Panc1 (cell line): ENCODE measurements at regions not wholly inside any gene's neighbourhood (a gene's known extent, or its start where the extent isn't known, plus 50 kb on each side); places are given as distances from the start of the nearest gene placed in this dataset.

Source experiments
- ATAC-seq: fragments of 200-7000 bp; cut with Tn5 transposase; 2 replicates; pipeline ENCODE4 v1.9.1; 2020; ENCODE audit warnings: mild to moderate bottlenecking, moderate library complexity
- BruUV-seq: library from RNA; stranded (reverse); fragments of 400-500 nt; replicated peaks from 2 replicates; lab custom pipeline; 2021; lab: Mats Ljungman, UMichigan
- CTCF ChIA-PET: fragments of 300-600 bp; sonication (Branson Sonifier 250); formaldehyde crosslinking; loops from one replicate; lab custom pipeline; 2022; ENCODE audit warnings: antibody characterized with exemption; lab: Charles Lee
- POLR2A ChIA-PET: fragments of 300-600 bp; sonication (Branson Sonifier 250); formaldehyde crosslinking; loops from one replicate; lab custom pipeline; 2022; ENCODE audit warnings: antibody characterized with exemption; lab: Charles Lee
- DNase-seq: peaks from one replicate; pipeline ENCODE4 v3.0.0-alpha.2; 2010; ENCODE audit warnings: low read depth, low spot score
- H3K27ac ChIP-seq: 2 replicates; pipeline ENCODE4 v1.5.1; 2011; ENCODE audit warnings: mild to moderate bottlenecking, low read length, inconsistent platforms
- H3K27me3 ChIP-seq: fragments of 200-500 bp; sonication (Bioruptor generic); 2 replicates; pipeline ENCODE4 v1.6.0; 2014; ENCODE audit warnings: low read length, inconsistent platforms; ENCODE audit not compliant: control insufficient read depth, insufficient read depth
- H3K36me3 ChIP-seq: fragments of 200-500 bp; sonication (Bioruptor generic); 2 replicates; pipeline ENCODE4 v1.5.1; 2014; ENCODE audit warnings: inconsistent platforms, mild to moderate bottlenecking, low read length, moderate library complexity; ENCODE audit not compliant: control insufficient read depth, insufficient read depth
- H3K4me1 ChIP-seq: 2 replicates; pipeline ENCODE4 v1.5.1; 2011; ENCODE audit warnings: inconsistent platforms, mild to moderate bottlenecking, low read length, moderate library complexity; ENCODE audit not compliant: control insufficient read depth, insufficient read depth
- H3K4me3 ChIP-seq, 2 experiments: 2 replicates each; pipeline ENCODE4 v1.5.1; 2011 to 2012; ENCODE audit warnings: low read depth in 2 of 2, low read length in 2 of 2, mild to moderate bottlenecking in 2 of 2, inconsistent platforms in 1 of 2, moderate library complexity in 1 of 2
- H3K9me3 ChIP-seq: fragments of 200-500 bp; sonication (Bioruptor generic); 2 replicates; pipeline ENCODE4 v1.5.1; 2014; ENCODE audit warnings: low read depth, mild to moderate bottlenecking, inconsistent platforms, low read length, moderate library complexity; ENCODE audit not compliant: control insufficient read depth, insufficient read depth
- CTCF ChIP-seq: fragments of 450-650 bp; IDR thresholded peaks from 2 replicates; pipeline ENCODE4 v1.5.1; 2017; ENCODE audit warnings: mild to moderate bottlenecking
- POLR2AphosphoS5 ChIP-seq: IDR thresholded peaks from 2 replicates; pipeline ENCODE4 v1.6.1; 2012; ENCODE audit warnings: mild to moderate bottlenecking, low read depth, low read length, moderate library complexity
- REST ChIP-seq, 2 experiments: IDR thresholded peaks; 2 replicates each; pipeline ENCODE4 v1.6.1; 2011 to 2012; ENCODE audit warnings: low read depth in 2 of 2, control low read depth in 1 of 2, low read length in 1 of 2, mild to moderate bottlenecking in 1 of 2, moderate library complexity in 1 of 2; ENCODE audit not compliant: insufficient read depth in 1 of 2
- SIN3A ChIP-seq: IDR thresholded peaks from 2 replicates; pipeline ENCODE4 v1.6.1; 2012; ENCODE audit warnings: low read depth, mild to moderate bottlenecking, low read length, moderate library complexity, borderline replicate concordance; ENCODE audit not compliant: insufficient read depth
- TCF7L2 ChIP-seq: IDR thresholded peaks from 2 replicates; pipeline ENCODE4 v1.6.1; 2011; ENCODE audit warnings: mild to moderate bottlenecking, low read depth, low read length, inconsistent platforms
- in situ Hi-C: cut with HindIII; loops from 2 replicates; pipeline ENCODE4 v1.10.0; 2016; ENCODE audit warnings: low sequenced_read_pairs, low pct_unique_long_range_greater_than_20kb
- intact Hi-C: fragments of 100-400 bp; cut with micrococcal nuclease; formaldehyde crosslinking; loops from one replicate; pipeline ENCODE4 v1.10.0; 2022; ENCODE audit not compliant: unreplicated experiment

- ChIA-PET POLR2A (no interaction called here), CTCF (no interaction called here)
- Histone ChIP-seq H3K27ac (no peak overlapping the region), H3K4me3 (no peak overlapping the region), H3K36me3 (no peaks in the 10 kb centered on the region), H3K9me3 (no peaks in the 10 kb centered on the region), H3K4me1 (no peaks in the 10 kb centered on the region), H3K27me3 (peaks cover 6% of the 10 kb centered on the region)
- intact Hi-C loops (no loop called here), in situ Hi-C loops (no loop called here)
- TF ChIP-seq POLR2AphosphoS5 (no peak), TCF7L2 (no peak), CTCF (no peak), REST (IDR thresholded peaks at IDR 0.05; ENCODE audit: insufficient read depth in 1 of 2, low read depth in 2 of 2, low read length in 1 of 2) (no peak), SIN3A (no peak)
- ATAC-seq, result no peak
- BruUV-seq, result no TSS peak
- DNase-seq, result no peak
Observed at GRCh38 chr12:111251787-111252186, 117.1 kb downstream of the PHETA1 start.

- Histone ChIP-seq H3K9me3 (no peaks in the 10 kb centered on the region), H3K4me1 (no peaks in the 10 kb centered on the region), H3K27me3 (peaks cover 6% of the 10 kb centered on the region), H3K4me3 (no peak overlapping the region), H3K36me3 (no peaks in the 10 kb centered on the region), H3K27ac (no peak overlapping the region)
- ATAC-seq (no peak), DNase-seq (no peak)
- ChIA-PET POLR2A (no interaction called here), CTCF (no interaction called here)
- no peak for TF ChIP-seq TCF7L2
- no peak for TF ChIP-seq SIN3A
- no peak for TF ChIP-seq REST (IDR thresholded peaks at IDR 0.05; ENCODE audit: insufficient read depth in 1 of 2, low read depth in 2 of 2, low read length in 1 of 2)
- no peak for TF ChIP-seq POLR2AphosphoS5
- no peak for TF ChIP-seq CTCF
- no TSS peak for BruUV-seq
- intact Hi-C loops, result no loop called here
- in situ Hi-C loops, result no loop called here
Observed at GRCh38 chr12:111251058-111251730, 117.7 kb downstream of the PHETA1 start.
